Dendritic cell treated with granulocyte-macrophage colony-stimulating factor and Interleukin-4, amounts not matched to agents 40 ng/mL and 50 ng/mL, for 4 days (primary cell): ENCODE measurements at regions not wholly inside any gene's neighbourhood (a gene's known extent, or its start where the extent isn't known, plus 50 kb on each side); places are given as distances from the start of the nearest gene placed in this dataset.

Experiments
- H3K27ac Mint-ChIP-seq: one replicate; pipeline ENCODE4 v1.8.0; 2022; ENCODE audit warnings: mild to moderate bottlenecking, mixed read lengths
- H3K27me3 Mint-ChIP-seq: one replicate; pipeline ENCODE4 v1.8.0; 2022; ENCODE audit warnings: mild to moderate bottlenecking, mixed read lengths
- H3K36me3 Mint-ChIP-seq: one replicate; pipeline ENCODE4 v1.8.0; 2022; ENCODE audit warnings: low read depth, mixed read lengths
- H3K4me1 Mint-ChIP-seq: one replicate; pipeline ENCODE4 v1.8.0; 2022; ENCODE audit warnings: low read depth, mixed read lengths
- H3K4me3 Mint-ChIP-seq: one replicate; pipeline ENCODE4 v1.8.0; 2022; ENCODE audit warnings: mild to moderate bottlenecking, moderate library complexity, mixed read lengths
- H3K9me3 Mint-ChIP-seq: one replicate; pipeline ENCODE4 v1.8.0; 2022; ENCODE audit warnings: mixed read lengths
- intact Hi-C: fragments of 100-400 bp; cut with micrococcal nuclease; formaldehyde crosslinking; loops from one replicate; pipeline ENCODE4 v1.15.0; 2022

- no peaks in the 10 kb centered on the region for H3K9me3 Mint-ChIP-seq
- no peak overlapping the region for H3K4me3 Mint-ChIP-seq
- no peaks in the 10 kb centered on the region for H3K4me1 Mint-ChIP-seq
- H3K27ac Mint-ChIP-seq: no peak overlapping the region
- intact Hi-C loops: no loop called here
- peaks cover 11% of the 10 kb centered on the region for H3K27me3 Mint-ChIP-seq
- H3K36me3 Mint-ChIP-seq: no peaks in the 10 kb centered on the region
Observed at GRCh38 chr14:97212399-97212798, 415.2 kb downstream of the VRK1 start.

GRCh38 chr14:97213720-97214119 is 416.5 kb downstream of the VRK1 start:
- H3K27ac Mint-ChIP-seq: no peak overlapping the region
- intact Hi-C loops: no loop called here
- peaks cover 22% of the 10 kb centered on the region for H3K27me3 Mint-ChIP-seq
- H3K4me1 Mint-ChIP-seq: no peaks in the 10 kb centered on the region
- H3K9me3 Mint-ChIP-seq: no peaks in the 10 kb centered on the region
- no peaks in the 10 kb centered on the region for H3K36me3 Mint-ChIP-seq
- H3K4me3 Mint-ChIP-seq: no peak overlapping the region

- H3K36me3 Mint-ChIP-seq: no peaks in the 10 kb centered on the region
- H3K27ac Mint-ChIP-seq: no peak overlapping the region
- no peak overlapping the region for H3K4me3 Mint-ChIP-seq
- H3K9me3 Mint-ChIP-seq: no peaks in the 10 kb centered on the region
- no peaks in the 10 kb centered on the region for H3K4me1 Mint-ChIP-seq
- peaks cover 39% of the 10 kb centered on the region for H3K27me3 Mint-ChIP-seq
- intact Hi-C loops: no loop called here
Observed at GRCh38 chr14:97215263-97215969, 418.2 kb downstream of the VRK1 start.

GRCh38 chr14:97217111-97217885 is 420.1 kb downstream of the VRK1 start:
- peaks cover 9% of the 10 kb centered on the region for H3K9me3 Mint-ChIP-seq
- no peaks in the 10 kb centered on the region for H3K4me1 Mint-ChIP-seq
- peaks cover 39% of the 10 kb centered on the region for H3K27me3 Mint-ChIP-seq
- intact Hi-C loops: no loop called here
- no peaks in the 10 kb centered on the region for H3K36me3 Mint-ChIP-seq
- no peak overlapping the region for H3K4me3 Mint-ChIP-seq
- no peak overlapping the region for H3K27ac Mint-ChIP-seq

DNA sequence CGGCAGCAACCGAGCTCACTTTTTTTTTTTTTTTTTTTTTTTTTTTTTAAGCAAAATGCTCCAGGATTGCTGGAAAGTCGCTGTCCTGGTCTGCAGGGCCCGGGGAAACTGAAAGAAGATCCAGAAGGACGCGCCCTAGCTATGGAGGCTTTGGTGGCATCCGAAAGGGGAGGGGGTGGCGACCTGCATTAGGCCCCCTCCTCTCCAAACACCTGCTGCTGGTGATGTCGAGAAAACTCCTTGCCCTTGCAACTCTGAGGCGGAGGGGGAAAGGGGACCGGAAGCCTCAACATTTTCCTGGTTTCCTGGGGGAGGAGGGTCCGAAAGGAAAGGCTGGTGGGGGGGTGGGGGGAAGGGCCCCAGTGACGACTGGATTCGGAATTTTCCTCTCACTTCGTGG is 421.1 kb downstream of the VRK1 start:
- no peak overlapping the region for H3K4me3 Mint-ChIP-seq
- intact Hi-C loops: no loop called here
- peaks cover 44% of the 10 kb centered on the region for H3K27me3 Mint-ChIP-seq
- no peaks in the 10 kb centered on the region for H3K36me3 Mint-ChIP-seq
- no peaks in the 10 kb centered on the region for H3K4me1 Mint-ChIP-seq
- H3K9me3 Mint-ChIP-seq: peaks cover 9% of the 10 kb centered on the region
- H3K27ac Mint-ChIP-seq: no peak overlapping the region

GRCh38 chr14:97218691-97219430 is 421.7 kb downstream of the VRK1 start:
- Mint-ChIP-seq H3K4me1 (no peaks in the 10 kb centered on the region), H3K27me3 (peaks cover 44% of the 10 kb centered on the region), H3K36me3 (no peaks in the 10 kb centered on the region), H3K4me3 (no peak overlapping the region), H3K27ac (no peak overlapping the region), H3K9me3 (peaks cover 9% of the 10 kb centered on the region)
- intact Hi-C loops: no loop called here

DNA sequence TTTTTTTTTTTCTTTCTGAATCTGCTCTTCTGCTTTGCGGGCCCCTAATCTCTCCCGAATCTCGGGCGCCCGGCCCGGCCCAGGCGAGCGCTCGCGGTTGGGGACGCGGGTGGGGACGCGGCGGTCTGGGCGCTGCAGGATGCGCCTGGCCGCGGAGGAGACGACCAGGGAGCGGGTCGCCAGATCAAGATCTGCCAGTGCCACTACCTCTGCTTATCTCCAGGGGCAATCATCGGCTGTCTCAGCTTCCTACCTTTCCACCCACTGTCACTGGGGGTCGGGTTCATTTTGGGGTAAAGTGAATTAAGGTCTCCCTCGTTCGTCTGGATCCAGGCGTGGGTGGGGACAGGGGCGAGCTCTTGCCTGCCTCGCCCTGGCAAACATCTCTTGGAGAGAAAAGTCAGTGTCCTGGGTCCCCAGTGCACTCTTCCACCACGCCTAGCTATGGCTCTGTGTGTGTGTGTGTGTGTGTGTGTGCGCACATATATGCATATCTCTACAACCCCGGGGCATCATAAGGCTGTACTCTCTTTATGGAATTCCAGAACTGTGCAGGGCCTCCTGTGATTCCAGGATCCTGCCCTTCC is 422.3 kb downstream of the VRK1 start:
- H3K9me3 Mint-ChIP-seq: peaks cover 9% of the 10 kb centered on the region
- H3K27me3 Mint-ChIP-seq: peaks cover 44% of the 10 kb centered on the region
- H3K4me1 Mint-ChIP-seq: no peaks in the 10 kb centered on the region
- H3K27ac Mint-ChIP-seq: no peak overlapping the region
- no peak overlapping the region for H3K4me3 Mint-ChIP-seq
- intact Hi-C loops: no loop called here
- no peaks in the 10 kb centered on the region for H3K36me3 Mint-ChIP-seq

GRCh38 chr14:97221572-97222285 is 424.5 kb downstream of the VRK1 start:
- Mint-ChIP-seq H3K9me3 (peaks cover 9% of the 10 kb centered on the region), H3K4me1 (no peaks in the 10 kb centered on the region), H3K27me3 (peaks cover 40% of the 10 kb centered on the region), H3K36me3 (no peaks in the 10 kb centered on the region), H3K27ac (no peak overlapping the region), H3K4me3 (no peak overlapping the region)
- intact Hi-C loops: no loop called here

GRCh38 chr14:97224016-97224415 is 426.8 kb downstream of the VRK1 start:
- H3K4me3 Mint-ChIP-seq: no peak overlapping the region
- peaks cover 9% of the 10 kb centered on the region for H3K9me3 Mint-ChIP-seq
- H3K36me3 Mint-ChIP-seq: no peaks in the 10 kb centered on the region
- intact Hi-C loops: no loop called here
- H3K4me1 Mint-ChIP-seq: no peaks in the 10 kb centered on the region
- no peak overlapping the region for H3K27ac Mint-ChIP-seq
- peaks cover 19% of the 10 kb centered on the region for H3K27me3 Mint-ChIP-seq

DNA sequence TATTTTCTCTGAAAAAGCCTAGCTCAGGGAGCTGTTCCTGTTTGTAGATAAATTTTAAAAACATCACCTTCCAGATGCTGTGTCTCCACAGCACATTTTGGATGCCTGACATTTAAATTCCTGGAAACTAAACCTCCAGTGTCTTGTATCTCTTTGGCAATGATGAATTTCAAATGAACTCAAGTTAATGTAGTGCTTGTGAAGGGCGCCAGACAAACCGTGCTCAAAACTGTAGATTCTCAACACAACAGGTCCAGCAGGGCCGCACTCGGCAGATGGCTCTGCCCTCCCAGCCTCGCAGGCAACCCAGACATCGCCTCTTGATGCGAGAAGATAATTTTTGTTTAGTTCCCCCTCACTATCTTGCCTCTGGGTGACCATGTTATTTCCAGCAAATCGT is 432.9 kb downstream of the VRK1 start:
- Mint-ChIP-seq H3K27me3 (no peaks in the 10 kb centered on the region), H3K4me1 (no peaks in the 10 kb centered on the region), H3K9me3 (no peaks in the 10 kb centered on the region), H3K4me3 (no peak overlapping the region), H3K27ac (no peak overlapping the region), H3K36me3 (no peaks in the 10 kb centered on the region)
- intact Hi-C loops: no loop called here

GRCh38 chr14:97233319-97233985 is 436.3 kb downstream of the VRK1 start:
- no peaks in the 10 kb centered on the region for H3K27me3 Mint-ChIP-seq
- H3K4me3 Mint-ChIP-seq: no peak overlapping the region
- no peaks in the 10 kb centered on the region for H3K36me3 Mint-ChIP-seq
- no peaks in the 10 kb centered on the region for H3K9me3 Mint-ChIP-seq
- no peak overlapping the region for H3K27ac Mint-ChIP-seq
- intact Hi-C loops: no loop called here
- no peaks in the 10 kb centered on the region for H3K4me1 Mint-ChIP-seq

- Mint-ChIP-seq H3K36me3 (no peaks in the 10 kb centered on the region), H3K9me3 (no peaks in the 10 kb centered on the region), H3K27me3 (no peaks in the 10 kb centered on the region), H3K4me1 (peaks cover 4% of the 10 kb centered on the region), H3K27ac (no peak overlapping the region), H3K4me3 (no peak overlapping the region)
- intact Hi-C loops: no loop called here
Observed at GRCh38 chr14:97246648-97247047, 449.5 kb downstream of the VRK1 start.

DNA sequence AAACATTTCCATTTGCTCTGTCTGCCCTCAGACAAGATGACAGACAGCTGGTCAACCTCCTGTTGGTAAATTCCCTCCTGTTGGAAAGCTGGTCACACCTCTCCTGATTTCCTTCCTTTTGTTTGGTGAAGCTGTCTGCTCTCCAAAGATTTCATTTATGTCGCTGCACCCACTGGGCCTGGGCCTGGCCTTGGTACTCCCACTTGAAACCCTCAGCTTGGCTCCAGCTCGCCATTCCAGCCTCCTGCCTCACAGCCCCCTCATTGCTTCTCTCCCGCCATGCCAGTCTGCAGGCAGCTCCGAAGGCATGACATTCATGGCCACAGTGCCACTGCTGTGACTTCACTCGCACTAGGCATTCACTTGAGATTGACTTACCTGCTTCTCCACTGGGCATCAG is 451.8 kb downstream of the VRK1 start:
- Mint-ChIP-seq H3K27me3 (no peaks in the 10 kb centered on the region), H3K4me3 (no peak overlapping the region), H3K4me1 (peaks cover 14% of the 10 kb centered on the region), H3K9me3 (no peaks in the 10 kb centered on the region), H3K36me3 (no peaks in the 10 kb centered on the region), H3K27ac (no peak overlapping the region)
- intact Hi-C loops: no loop called here
